GM12878 (cell line): ENCODE measurements at regions not wholly inside any gene's neighbourhood (a gene's known extent, or its start where the extent isn't known, plus 50 kb on each side); places are given as distances from the start of the nearest gene placed in this dataset.

ENCODE experiments used
- ATAC-seq: fragments of 200-7000 bp; cut with Tn5 transposase; 3 replicates; pipeline ENCODE4 v1.9.1; 2020; ENCODE audit warnings: mild to moderate bottlenecking, moderate library complexity
- BruUV-seq: library from RNA; stranded (reverse); fragments of 400-500 nt; replicated peaks from 2 replicates; lab custom pipeline; 2021; lab: Mats Ljungman, UMichigan
- CTCF ChIA-PET: fragments of 300-600 bp; sonication (Branson Sonifier 250); formaldehyde crosslinking; extraction: SDS; loops from one replicate; lab custom pipeline; 2021; ENCODE audit warnings: inconsistent platforms; lab: Yijun Ruan, JAX
- POLR2A ChIA-PET: fragments of 350-600 bp; formaldehyde crosslinking; extraction: SDS; loops from one replicate; lab custom pipeline; 2021; ENCODE audit warnings: inconsistent platforms; lab: Charles Lee
- RAD21 ChIA-PET: fragments of 300-600 bp; sonication (Branson Sonifier 250); formaldehyde crosslinking; loops from one replicate; lab custom pipeline; 2023; ENCODE audit warnings: antibody characterized with exemption; ENCODE audit not compliant: unreplicated experiment; lab: Charles Lee
- SMC1A ChIA-PET: fragments of 300-600 bp; sonication (Branson Sonifier 250); formaldehyde crosslinking; loops from one replicate; lab custom pipeline; 2023; ENCODE audit not compliant: unreplicated experiment, uncharacterized antibody; lab: Charles Lee
- DNase-seq: peaks from one replicate; pipeline ENCODE4 v3.0.0-alpha.2; 2011; ENCODE audit warnings: low read depth, low spot score
- FAIRE-seq: peaks from 3 replicates; lab custom pipeline; 2011; peaks lifted over from hg19 to GRCh38; lab: Jason Lieb, UNC
- H2AFZ ChIP-seq: 2 replicates; pipeline ENCODE4 v1.6.0; 2011; ENCODE audit warnings: low read depth, low read length, control low read depth; ENCODE audit not compliant: control insufficient read depth
- H3K27ac ChIP-seq: 2 replicates; pipeline ENCODE4 v1.5.1; 2011; ENCODE audit warnings: control low read depth; ENCODE audit not compliant: control insufficient read depth, insufficient read depth
- H3K27me3 ChIP-seq, 2 experiments: replicated peaks in 1 of 2; 2 replicates each; pipeline versions ENCODE4 v1.6.0 to v1.6.1; 2011; ENCODE audit warnings: low read length in 1 of 2; ENCODE audit not compliant: control insufficient read depth in 2 of 2, insufficient read depth in 2 of 2
- H3K36me3 ChIP-seq, 2 experiments: 2 replicates each; pipeline ENCODE4 v1.5.1; 2011; ENCODE audit warnings: low read length in 1 of 2; ENCODE audit not compliant: control insufficient read depth in 2 of 2, insufficient read depth in 2 of 2
- H3K4me1 ChIP-seq: 2 replicates; pipeline ENCODE4 v1.6.1; 2011; ENCODE audit warnings: mild to moderate bottlenecking, low read length, moderate library complexity, mixed read lengths; ENCODE audit not compliant: control insufficient read depth, insufficient read depth
- H3K4me2 ChIP-seq: 2 replicates; pipeline ENCODE4 v1.6.0; 2011; ENCODE audit warnings: control low read depth; ENCODE audit not compliant: control insufficient read depth, insufficient read depth
- H3K4me3 ChIP-seq: fragments of 200-600 bp; sonication (generic); 2 replicates; pipeline ENCODE4 v1.5.1; 2016
- H3K79me2 ChIP-seq: 2 replicates; pipeline ENCODE4 v1.6.0; 2011; ENCODE audit warnings: low read length; ENCODE audit not compliant: control insufficient read depth, insufficient read depth
- H3K9ac ChIP-seq: 2 replicates; pipeline ENCODE4 v1.8.0; 2011; ENCODE audit warnings: low read length, control low read depth, mixed read lengths; ENCODE audit not compliant: control insufficient read depth, insufficient read depth
- H3K9me3 ChIP-seq: replicated peaks from 3 replicates; pipeline ENCODE4 v1.5.1; 2011; ENCODE audit warnings: mild to moderate bottlenecking, low read length; ENCODE audit not compliant: control insufficient read depth, insufficient read depth
- H4K20me1 ChIP-seq: 2 replicates; pipeline ENCODE4 v1.6.0; 2011; ENCODE audit not compliant: control insufficient read depth, insufficient read depth
- CTCF ChIP-seq, 3 experiments: IDR thresholded peaks in 2 of 3; conservative IDR thresholded peaks in 1 of 3; 2 replicates each; pipeline ENCODE4 v1.5.1; 2011; ENCODE audit warnings: low read depth in 3 of 3, low read length in 3 of 3, mild to moderate bottlenecking in 3 of 3, control low read depth in 2 of 3, moderate library complexity in 2 of 3, inconsistent platforms in 1 of 3, mixed read lengths in 1 of 3; ENCODE audit not compliant: control insufficient read depth in 2 of 3, insufficient read depth in 1 of 3; ENCODE audit errors: extremely low read depth in 1 of 3
- DPF2 ChIP-seq: fragments of 450-650 bp; IDR thresholded peaks from 2 replicates; pipeline ENCODE4 v1.6.1; 2017; ENCODE audit warnings: mild to moderate bottlenecking
- FOXM1 ChIP-seq: IDR thresholded peaks from 2 replicates; pipeline ENCODE4 v1.6.1; 2012; ENCODE audit warnings: low read depth, mild to moderate bottlenecking, inconsistent platforms, low read length, moderate library complexity
- HDGF ChIP-seq: fragments of 450-650 bp; IDR thresholded peaks from 2 replicates; pipeline ENCODE4 v1.6.1; 2016; ENCODE audit warnings: antibody characterized with exemption
- LARP7 ChIP-seq: fragments of 450-650 bp; IDR thresholded peaks from 2 replicates; pipeline ENCODE4 v1.6.1; 2017; ENCODE audit warnings: mild to moderate bottlenecking
- MTA2 ChIP-seq: fragments of 450-650 bp; IDR thresholded peaks from 2 replicates; pipeline ENCODE4 v1.6.1; 2016; ENCODE audit warnings: low read depth, mild to moderate bottlenecking, moderate library complexity
- NFYB ChIP-seq: IDR thresholded peaks from 2 replicates; pipeline ENCODE4 v1.6.1; 2011; ENCODE audit warnings: low read depth, mild to moderate bottlenecking, low read length, improper control_type of control experiment, moderate library complexity; ENCODE audit not compliant: insufficient read depth
- RELB ChIP-seq: fragments of 450-650 bp; IDR thresholded peaks from 2 replicates; pipeline ENCODE4 v1.6.1; 2017; ENCODE audit warnings: low read depth, mild to moderate bottlenecking, moderate library complexity
- SIX5 ChIP-seq: IDR thresholded peaks from 2 replicates; pipeline ENCODE4 v1.6.1; 2011; ENCODE audit warnings: mild to moderate bottlenecking, low read depth, low read length, moderate library complexity; ENCODE audit not compliant: severe bottlenecking
- SMAD1 ChIP-seq: fragments of 450-650 bp; IDR thresholded peaks from 2 replicates; pipeline ENCODE4 v1.6.1; 2018; ENCODE audit warnings: mild to moderate bottlenecking, low read depth; ENCODE audit not compliant: partially characterized antibody
- WGBS: methylation state at CpG from one replicate; pipeline ENCODE4 v1.1.6; 2016; ENCODE audit warnings: low lambda C conversion rate; ENCODE audit not compliant: insufficient replicate concordance, insufficient coverage; ENCODE audit errors: missing lambda C conversion rate; 5-methylcytosine and 5-hydroxymethylcytosine counted together
- in situ Hi-C: fragments of 300-500 bp; cut with MboI; formaldehyde crosslinking; loops from 9 replicates; pipeline ENCODE4 v1.14.3; 2018; ENCODE audit warnings: mixed read lengths
- intact Hi-C: fragments of 100-400 bp; cut with micrococcal nuclease; formaldehyde crosslinking; loops from one replicate; pipeline ENCODE4 v1.14.2; 2022; ENCODE audit not compliant: unreplicated experiment
- TF ChIP-seq, protein P1 (sequence below): fragments of 450-650 bp; IDR thresholded peaks from 2 replicates; pipeline ENCODE4 v1.6.1; 2016; ENCODE audit warnings: mild to moderate bottlenecking

DNA sequence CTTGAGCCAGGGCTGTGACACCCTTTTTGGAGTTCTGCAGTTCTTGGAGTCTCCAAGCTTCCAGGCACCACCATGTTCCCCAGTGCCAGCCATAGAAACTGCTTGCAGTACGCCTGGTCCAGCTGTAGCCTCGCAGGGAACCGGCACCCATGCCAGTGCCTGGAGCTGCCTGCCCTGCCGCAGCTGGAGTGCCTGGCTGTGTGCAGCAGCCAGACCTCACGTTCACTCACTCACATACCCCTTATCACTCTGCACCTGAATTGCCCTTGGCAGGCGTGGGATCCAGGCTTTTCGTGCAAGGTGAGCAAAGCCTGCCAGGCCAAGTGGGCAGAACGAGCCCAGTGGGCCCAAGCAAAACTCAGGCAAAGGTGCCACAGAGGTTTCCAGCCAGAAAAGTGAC is 77.8 kb upstream of the SHB start:
- Histone ChIP-seq H3K9ac (no peak overlapping the region), H3K9me3 (no peaks in the 10 kb centered on the region), H3K27ac (no peak overlapping the region), H2AFZ (no peak overlapping the region), H3K4me2 (no peak overlapping the region)
- WGBS: 16% methylated on average over 8 of the region's 8 CpGs
- ChIA-PET CTCF (interaction anchor here (1.5 to 7.4 kb wide), 2 partner anchors 14 to 59 kb away, joined by 5 to 43 read pairs; no protein-coding TSS in a partner anchor), POLR2A (interaction anchor here (1.2 kb wide), 1 partner anchor 10 kb away, joined by 3 read pairs; no protein-coding TSS in a partner anchor), SMC1A (interaction anchor here (1.1 to 1.9 kb wide), 3 partner anchors 9 to 59 kb away, joined by 3 to 7 read pairs (median 3); no protein-coding TSS in a partner anchor)
- intact Hi-C loops (no loop called here), in situ Hi-C loops (no loop called here)
- no TSS peak for BruUV-seq
- no peak for ATAC-seq
- TF ChIP-seq LARP7 (no peak), SMAD1 (no peak)
- TF ChIP-seq, all 136 proteins: peak for 0
- no peaks in the 10 kb centered on the region; a peak in 1 of 4 replicates for H3K27me3 ChIP-seq
- no peaks in the 10 kb centered on the region for H3K36me3 ChIP-seq
- RAD21 ChIA-PET: interaction anchor here (1.1 kb wide), 1 partner anchor 56 kb away, joined by 3 read pairs; no protein-coding TSS in a partner anchor
- H3K4me1 ChIP-seq: no peaks in the 10 kb centered on the region
- no peaks in the 10 kb centered on the region for H3K79me2 ChIP-seq
- DNase-seq: no peak
- FAIRE-seq: no peak
- no peak overlapping the region for H3K4me3 ChIP-seq
- no peaks in the 10 kb centered on the region for H4K20me1 ChIP-seq

DNA sequence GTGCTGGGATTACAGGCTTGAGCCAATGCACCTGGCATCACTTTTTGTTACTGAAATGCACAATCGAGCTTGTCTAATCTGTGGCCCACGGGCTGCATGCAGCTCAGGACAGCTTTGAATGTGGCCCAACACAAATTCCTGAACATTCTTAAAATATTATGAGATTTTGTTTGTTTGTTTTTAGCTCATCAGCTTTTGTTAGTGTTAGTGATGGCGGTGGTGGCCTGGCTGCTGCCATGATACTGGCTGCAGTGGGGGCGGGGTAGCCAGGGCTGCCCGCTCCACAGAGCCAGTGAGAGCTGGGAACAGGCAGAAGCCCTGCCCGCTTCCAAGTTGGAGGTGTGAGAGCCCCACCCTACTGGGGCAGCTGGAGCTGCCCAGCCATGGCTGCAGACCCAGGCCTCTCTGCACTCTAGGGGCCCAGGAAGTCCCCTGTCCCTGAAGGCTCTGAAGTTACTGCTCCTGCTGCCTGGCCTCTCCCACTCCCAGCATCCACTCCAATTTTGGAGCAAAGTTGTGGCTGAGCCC is 76.6 kb upstream of the SHB start:
- H4K20me1 ChIP-seq: no peaks in the 10 kb centered on the region
- H3K9me3 ChIP-seq: no peaks in the 10 kb centered on the region
- H3K4me3 ChIP-seq: no peak overlapping the region
- POLR2A ChIA-PET: interaction anchor here (1.0 to 1.3 kb wide), 3 partner anchors 12 to 37 kb away, joined by 3 to 4 read pairs (median 3); no protein-coding TSS in a partner anchor
- no peaks in the 10 kb centered on the region for H3K79me2 ChIP-seq
- RAD21 ChIA-PET: no interaction called here
- CTCF ChIA-PET: interaction anchor here (0.8 to 7.4 kb wide), 3 partner anchors 9 to 57 kb away, joined by 3 to 43 read pairs (median 3); no protein-coding TSS in a partner anchor
- no peak overlapping the region for H3K4me2 ChIP-seq
- H3K9ac ChIP-seq: no peak overlapping the region
- H3K27me3 ChIP-seq: peaks cover 0 to 1% of the 10 kb centered on the region in 2 experiments; a peak in 2 of 4 replicates
- BruUV-seq: no TSS peak
- no peak overlapping the region for H2AFZ ChIP-seq
- FAIRE-seq (no peak), ATAC-seq (no peak), DNase-seq (no peak)
- H3K4me1 ChIP-seq: no peaks in the 10 kb centered on the region
- in situ Hi-C loops (no loop called here), intact Hi-C loops (no loop called here)
- H3K27ac ChIP-seq: no peak overlapping the region
- H3K36me3 ChIP-seq: no peaks in the 10 kb centered on the region
- WGBS: 30% methylated on average over 6 of the region's 6 CpGs
- SMC1A ChIA-PET: interaction anchor here (0.9 to 1.2 kb wide), 2 partner anchors 9 kb away, joined by 3 read pairs; no protein-coding TSS in a partner anchor
- TF ChIP-seq HDGF (no peak), NFYB (no peak), FOXM1 (no peak), SIX5 (no peak), DPF2 (no peak), CTCF (IDR thresholded peaks at IDR 0.05 in 2 of 3, conservative IDR thresholded peaks at IDR 0.05 in 1 of 3; ENCODE audit: control insufficient read depth in 2 of 3, extremely low read depth in 1 of 3, insufficient read depth in 1 of 3, low read depth in 3 of 3, low read length in 3 of 3) (no peak), MTA2 (no peak), RELB (no peak)
- TF ChIP-seq, protein P1, sequence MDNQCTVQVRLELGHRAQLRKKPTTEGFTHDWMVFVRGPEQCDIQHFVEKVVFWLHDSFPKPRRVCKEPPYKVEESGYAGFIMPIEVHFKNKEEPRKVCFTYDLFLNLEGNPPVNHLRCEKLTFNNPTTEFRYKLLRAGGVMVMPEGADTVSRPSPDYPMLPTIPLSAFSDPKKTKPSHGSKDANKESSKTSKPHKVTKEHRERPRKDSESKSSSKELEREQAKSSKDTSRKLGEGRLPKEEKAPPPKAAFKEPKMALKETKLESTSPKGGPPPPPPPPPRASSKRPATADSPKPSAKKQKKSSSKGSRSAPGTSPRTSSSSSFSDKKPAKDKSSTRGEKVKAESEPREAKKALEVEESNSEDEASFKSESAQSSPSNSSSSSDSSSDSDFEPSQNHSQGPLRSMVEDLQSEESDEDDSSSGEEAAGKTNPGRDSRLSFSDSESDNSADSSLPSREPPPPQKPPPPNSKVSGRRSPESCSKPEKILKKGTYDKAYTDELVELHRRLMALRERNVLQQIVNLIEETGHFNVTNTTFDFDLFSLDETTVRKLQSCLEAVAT: no peak
